NCI-H1092 treated with DMSO at 0.1 percent for 48 hours (cell line): ENCODE measurements at regions not wholly inside any gene's neighbourhood (a gene's known extent, or its start where the extent isn't known, plus 50 kb on each side); places are given as distances from the start of the nearest gene placed in this dataset.
A peak's percentile ranks its signal among the peaks of the same experiment; 100 is the strongest.
"Not testable (repeated sequence)": the region's sequence is repeated elsewhere in the genome, so short reads cannot be mapped to it uniquely, and the experiment has no call there.

Experiments used
- DNase-seq: peaks from one replicate; lab custom pipeline; 2025; lab: John Stamatoyannopoulos, UW

- DNase-seq: no peak
These were observed 497.9 kb upstream of the MAGEB18 start for GRCh38 chrX:25640276-25640675.

- no peak for DNase-seq
These were observed 492.0 kb upstream of the MAGEB18 start for GRCh38 chrX:25646156-25646555.

- DNase-seq: no peak
These were observed 489.4 kb upstream of the MAGEB18 start for GRCh38 chrX:25648790-25649189.

GRCh38 chrX:25650216-25650820 is 487.8 kb upstream of the MAGEB18 start:
- no peak for DNase-seq

- no peak for DNase-seq
These were observed 478.8 kb upstream of the MAGEB18 start for GRCh38 chrX:25659317-25659716.

- no peak for DNase-seq
These were observed 474.4 kb upstream of the MAGEB18 start for GRCh38 chrX:25663701-25664100.

- no peak for DNase-seq
These were observed 472.7 kb upstream of the MAGEB18 start for GRCh38 chrX:25665431-25665830.

GRCh38 chrX:25667681-25668080 is 470.5 kb upstream of the MAGEB18 start:
- no peak for DNase-seq

GRCh38 chrX:25674776-25675175 is 463.4 kb upstream of the MAGEB18 start:
- no peak for DNase-seq

GRCh38 chrX:25701876-25702275 is 436.3 kb upstream of the MAGEB18 start:
- DNase-seq: no peak

- no peak for DNase-seq
These were observed 421.0 kb upstream of the MAGEB18 start for GRCh38 chrX:25717122-25717521.

GRCh38 chrX:25721564-25721963 is 416.6 kb upstream of the MAGEB18 start:
- peak; percentile 2 for DNase-seq

- no peak for DNase-seq
These were observed 411.6 kb upstream of the MAGEB18 start for GRCh38 chrX:25726539-25726938.

GRCh38 chrX:25733148-25733547 is 405.0 kb upstream of the MAGEB18 start:
- DNase-seq: no peak

GRCh38 chrX:25737540-25737939 is 400.6 kb upstream of the MAGEB18 start:
- no peak for DNase-seq

- no peak for DNase-seq
These were observed 395.8 kb upstream of the MAGEB18 start for GRCh38 chrX:25742334-25742733.

- DNase-seq: no peak
These were observed 383.7 kb upstream of the MAGEB18 start for GRCh38 chrX:25754399-25754798.

GRCh38 chrX:25755194-25755593 is 382.9 kb upstream of the MAGEB18 start:
- no peak for DNase-seq

- no peak for DNase-seq
These were observed 375.5 kb upstream of the MAGEB18 start for GRCh38 chrX:25762656-25763055.

GRCh38 chrX:25771853-25772252 is 366.3 kb upstream of the MAGEB18 start:
- not testable (repeated sequence) for DNase-seq

- DNase-seq: not testable (repeated sequence)
These were observed 340.3 kb upstream of the MAGEB18 start for GRCh38 chrX:25797796-25798195.

- DNase-seq: no peak
These were observed 332.4 kb upstream of the MAGEB18 start for GRCh38 chrX:25805744-25806143.

GRCh38 chrX:25807022-25807421 is 331.1 kb upstream of the MAGEB18 start:
- no peak for DNase-seq

GRCh38 chrX:25810202-25810601 is 327.9 kb upstream of the MAGEB18 start:
- DNase-seq: no peak

- no peak for DNase-seq
These were observed 318.3 kb upstream of the MAGEB18 start for GRCh38 chrX:25819879-25820278.
